HCT116 (cell line): ENCODE measurements at regions not wholly inside any gene's neighbourhood (a gene's known extent, or its start where the extent isn't known, plus 50 kb on each side); places are given as distances from the start of the nearest gene placed in this dataset.

ENCODE experiments used
- EGR1 ChIP-seq: IDR thresholded peaks from 2 replicates; pipeline ENCODE4 v1.6.1; 2012; ENCODE audit warnings: low read depth
- EZH2 ChIP-seq: fragments of 200-600 bp; sonication (generic); IDR thresholded peaks from 2 replicates; pipeline ENCODE4 v1.6.1; 2017; ENCODE audit warnings: antibody characterized with exemption, mixed run types
- EZH2phosphoT487 ChIP-seq: fragments of 200-600 bp; IDR thresholded peaks from 2 replicates; pipeline ENCODE4 v1.6.1; 2018; ENCODE audit warnings: antibody characterized with exemption, borderline replicate concordance
- FOSL1 ChIP-seq: IDR thresholded peaks from 2 replicates; pipeline ENCODE4 v1.6.1; 2012; ENCODE audit warnings: low read depth
- JUND ChIP-seq: IDR thresholded peaks from 2 replicates; pipeline ENCODE4 v1.6.1; 2012
- POLR2AphosphoS5 ChIP-seq: IDR thresholded peaks from 2 replicates; pipeline ENCODE4 v1.6.1; 2011; ENCODE audit warnings: mild to moderate bottlenecking, low read depth, low read length, moderate library complexity
- SIN3A ChIP-seq: IDR thresholded peaks from 2 replicates; pipeline ENCODE4 v1.6.1; 2012; ENCODE audit warnings: low read depth
- SP1 ChIP-seq: IDR thresholded peaks from 2 replicates; pipeline ENCODE4 v1.6.1; 2012; ENCODE audit warnings: low read depth
- YY1 ChIP-seq: IDR thresholded peaks from 2 replicates; pipeline ENCODE4 v1.6.1; 2011; ENCODE audit warnings: low read length, low read depth, moderate library complexity, mild to moderate bottlenecking; ENCODE audit not compliant: insufficient replicate concordance; ENCODE audit errors: extremely low read depth
- TF ChIP-seq, protein P1 (sequence below), 3 experiments: fragments of 200-600 bp in 1 of 3; sonication (generic) in 1 of 3; IDR thresholded peaks in 2 of 3; conservative IDR thresholded peaks in 1 of 3; 2 replicates each; pipeline ENCODE4 v1.5.1; 2012 to 2017; ENCODE audit warnings: low read depth in 2 of 3, low read length in 2 of 3, antibody characterized with exemption in 1 of 3, borderline replicate concordance in 1 of 3, control low read depth in 1 of 3, mild to moderate bottlenecking in 1 of 3, mixed read lengths in 1 of 3, mixed run types in 1 of 3, moderate library complexity in 1 of 3; ENCODE audit not compliant: insufficient read depth in 1 of 3
- TF ChIP-seq, protein P2 (sequence below): IDR thresholded peaks from 2 replicates; pipeline ENCODE4 v1.6.1; 2012
- TF ChIP-seq, protein P3 (sequence below): IDR thresholded peaks from 2 replicates; pipeline ENCODE4 v1.6.1; 2012

DNA sequence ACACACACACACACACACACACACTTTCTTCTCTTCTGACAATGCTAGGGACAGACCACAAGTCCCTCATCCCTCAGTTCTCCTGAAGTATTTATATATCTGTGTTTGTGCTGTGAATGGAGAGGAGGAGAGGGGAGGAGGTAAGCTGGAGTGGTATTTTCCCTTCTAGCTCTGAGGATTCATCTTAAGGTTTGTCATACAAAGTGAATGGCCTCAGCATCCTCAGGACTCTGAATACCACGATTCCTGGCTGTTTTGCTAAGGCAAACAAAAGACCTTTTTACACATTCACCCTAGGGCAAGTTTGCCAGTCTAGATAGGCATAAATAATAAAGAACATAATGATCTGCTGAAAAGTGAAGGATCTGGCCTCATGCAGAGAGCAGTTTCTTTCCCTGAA lies 65.7 kb upstream of the CHMP2B start:
- TF ChIP-seq SIN3A (no peak), JUND (no peak), EZH2phosphoT487 (no peak), EZH2 (no peak), YY1 (no peak), POLR2AphosphoS5 (no peak), EGR1 (no peak), SP1 (no peak), FOSL1 (no peak)
- TF ChIP-seq, protein P1, sequence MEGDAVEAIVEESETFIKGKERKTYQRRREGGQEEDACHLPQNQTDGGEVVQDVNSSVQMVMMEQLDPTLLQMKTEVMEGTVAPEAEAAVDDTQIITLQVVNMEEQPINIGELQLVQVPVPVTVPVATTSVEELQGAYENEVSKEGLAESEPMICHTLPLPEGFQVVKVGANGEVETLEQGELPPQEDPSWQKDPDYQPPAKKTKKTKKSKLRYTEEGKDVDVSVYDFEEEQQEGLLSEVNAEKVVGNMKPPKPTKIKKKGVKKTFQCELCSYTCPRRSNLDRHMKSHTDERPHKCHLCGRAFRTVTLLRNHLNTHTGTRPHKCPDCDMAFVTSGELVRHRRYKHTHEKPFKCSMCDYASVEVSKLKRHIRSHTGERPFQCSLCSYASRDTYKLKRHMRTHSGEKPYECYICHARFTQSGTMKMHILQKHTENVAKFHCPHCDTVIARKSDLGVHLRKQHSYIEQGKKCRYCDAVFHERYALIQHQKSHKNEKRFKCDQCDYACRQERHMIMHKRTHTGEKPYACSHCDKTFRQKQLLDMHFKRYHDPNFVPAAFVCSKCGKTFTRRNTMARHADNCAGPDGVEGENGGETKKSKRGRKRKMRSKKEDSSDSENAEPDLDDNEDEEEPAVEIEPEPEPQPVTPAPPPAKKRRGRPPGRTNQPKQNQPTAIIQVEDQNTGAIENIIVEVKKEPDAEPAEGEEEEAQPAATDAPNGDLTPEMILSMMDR (IDR thresholded peaks at IDR 0.05 in 2 of 3, conservative IDR thresholded peaks at IDR 0.05 in 1 of 3; ENCODE audit: borderline replicate concordance in 1 of 3, insufficient read depth in 1 of 3, low read depth in 2 of 3, low read length in 2 of 3), result no peak
- TF ChIP-seq, protein P2, sequence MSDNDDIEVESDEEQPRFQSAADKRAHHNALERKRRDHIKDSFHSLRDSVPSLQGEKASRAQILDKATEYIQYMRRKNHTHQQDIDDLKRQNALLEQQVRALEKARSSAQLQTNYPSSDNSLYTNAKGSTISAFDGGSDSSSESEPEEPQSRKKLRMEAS, result no peak
- TF ChIP-seq, protein P3, sequence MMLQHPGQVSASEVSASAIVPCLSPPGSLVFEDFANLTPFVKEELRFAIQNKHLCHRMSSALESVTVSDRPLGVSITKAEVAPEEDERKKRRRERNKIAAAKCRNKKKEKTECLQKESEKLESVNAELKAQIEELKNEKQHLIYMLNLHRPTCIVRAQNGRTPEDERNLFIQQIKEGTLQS, result no peak
